OCI-LY7 (cell line): ENCODE measurements at regions not wholly inside any gene's neighbourhood (a gene's known extent, or its start where the extent isn't known, plus 50 kb on each side); places are given as distances from the start of the nearest gene placed in this dataset.

ENCODE experiments used
- BruUV-seq: library from RNA; stranded (reverse); fragments of 400-500 nt; replicated peaks from 2 replicates; lab custom pipeline; 2021; lab: Mats Ljungman, UMichigan
- CTCF ChIA-PET: fragments of 300-600 bp; sonication (Branson Sonifier 250); formaldehyde crosslinking; loops from one replicate; lab custom pipeline; 2022; ENCODE audit warnings: antibody characterized with exemption; ENCODE audit not compliant: unreplicated experiment; lab: Charles Lee
- POLR2A ChIA-PET: fragments of 300-600 bp; sonication (Branson Sonifier 250); formaldehyde crosslinking; loops from one replicate; lab custom pipeline; 2022; ENCODE audit warnings: antibody characterized with exemption; lab: Charles Lee
- DNase-seq: peaks from one replicate; pipeline ENCODE4 v3.0.0-alpha.2; 2015; ENCODE audit warnings: low spot score
- H2AFZ ChIP-seq: fragments of 200-600 bp; sonication (generic), shearing (Covaris generic); 2 replicates; pipeline ENCODE4 v1.6.1; 2014; ENCODE audit warnings: mild to moderate bottlenecking, antibody characterized with exemption, low read length, moderate library complexity
- H3K27ac ChIP-seq: fragments of 200-600 bp; sonication (generic); 2 replicates; pipeline ENCODE4 v1.5.1; 2014; ENCODE audit warnings: mixed run types, low read depth, mild to moderate bottlenecking, moderate library complexity, low read length, inconsistent platforms; ENCODE audit not compliant: poor library complexity, severe bottlenecking
- H3K36me3 ChIP-seq: fragments of 200-600 bp; sonication (generic); 2 replicates; pipeline ENCODE4 v1.6.1; 2014; ENCODE audit warnings: mild to moderate bottlenecking, antibody characterized with exemption, low read length, moderate library complexity, mixed read lengths; ENCODE audit not compliant: insufficient read depth
- H3K4me1 ChIP-seq: fragments of 200-600 bp; sonication (generic); 2 replicates; pipeline ENCODE4 v1.5.1; 2014; ENCODE audit warnings: mild to moderate bottlenecking, low read length; ENCODE audit not compliant: insufficient read depth, poor library complexity, severe bottlenecking
- H3K4me2 ChIP-seq: fragments of 200-600 bp; sonication (generic); 2 replicates; pipeline ENCODE4 v1.6.1; 2014; ENCODE audit warnings: mild to moderate bottlenecking, low read length
- H3K4me3 ChIP-seq: fragments of 200-600 bp; sonication (generic); 2 replicates; pipeline ENCODE4 v1.5.1; 2014; ENCODE audit warnings: mild to moderate bottlenecking, low read depth, low read length; ENCODE audit not compliant: poor library complexity, severe bottlenecking
- H3K79me2 ChIP-seq: fragments of 200-600 bp; sonication (generic); 2 replicates; pipeline ENCODE4 v1.6.1; 2016; ENCODE audit warnings: low read depth, mild to moderate bottlenecking, low read length, moderate library complexity, mixed read lengths; ENCODE audit not compliant: insufficient read depth
- H3K9me2 ChIP-seq: fragments of 200-600 bp; sonication (generic); 2 replicates; pipeline ENCODE4 v1.6.1; 2016; ENCODE audit warnings: mild to moderate bottlenecking, low read length, mixed read lengths; ENCODE audit not compliant: insufficient read depth
- H3K9me3 ChIP-seq: fragments of 200-600 bp; sonication (generic); 2 replicates; pipeline ENCODE4 v1.6.1; 2014; ENCODE audit warnings: mild to moderate bottlenecking, mixed run types, low read length, mixed read lengths
- H4K20me1 ChIP-seq: fragments of 200-600 bp; sonication (generic); 2 replicates; pipeline ENCODE4 v1.6.1; 2014; ENCODE audit warnings: mild to moderate bottlenecking, antibody characterized with exemption, low read length, moderate library complexity, mixed read lengths; ENCODE audit not compliant: insufficient read depth
- CTCF ChIP-seq: fragments of 200-600 bp; sonication (generic); conservative IDR thresholded peaks from 2 replicates; pipeline ENCODE4 v1.5.1; 2014; ENCODE audit warnings: mild to moderate bottlenecking, antibody characterized with exemption, low read length, moderate library complexity, mixed read lengths
- EZH2phosphoT487 ChIP-seq: fragments of 200-600 bp; sonication (generic); IDR thresholded peaks from 2 replicates; pipeline ENCODE4 v1.6.1; 2018; ENCODE audit warnings: low read depth, borderline replicate concordance, mild to moderate bottlenecking, mixed run types, antibody characterized with exemption, low read length, moderate library complexity, mixed read lengths
- intact Hi-C: fragments of 100-400 bp; cut with micrococcal nuclease; formaldehyde crosslinking; loops from one replicate; pipeline ENCODE4 v1.10.0; 2022; ENCODE audit not compliant: unreplicated experiment

DNA sequence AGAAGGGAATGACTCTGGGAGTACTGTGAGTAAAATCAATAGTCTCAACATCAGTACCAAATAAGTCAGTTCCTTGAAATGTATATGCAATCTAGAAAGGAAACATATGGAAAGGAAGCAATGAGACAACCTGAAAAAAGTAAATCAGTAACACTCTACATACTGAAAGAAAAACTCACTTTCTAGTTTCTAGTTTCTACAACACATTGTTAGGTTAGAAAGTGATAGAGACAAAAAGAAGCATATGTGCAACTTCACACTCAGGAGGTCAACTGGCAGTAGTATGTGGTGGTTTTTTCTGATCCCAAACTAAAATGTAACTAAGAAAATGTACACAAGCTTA, 156.5 kb upstream of the SOX6 start:
- no peak for TF ChIP-seq CTCF
- TF ChIP-seq EZH2phosphoT487, result no peak
- no peak overlapping the region for H3K27ac ChIP-seq
- ChIA-PET POLR2A (no interaction called here), CTCF (no interaction called here)
- no TSS peak for BruUV-seq
- no peaks in the 10 kb centered on the region for H3K9me2 ChIP-seq
- no peak overlapping the region for H3K4me3 ChIP-seq
- H2AFZ ChIP-seq, result no peak overlapping the region
- intact Hi-C loops, result no loop called here
- no peak overlapping the region for H3K4me2 ChIP-seq
- no peaks in the 10 kb centered on the region for H3K79me2 ChIP-seq
- H3K36me3 ChIP-seq, result no peaks in the 10 kb centered on the region
- no peaks in the 10 kb centered on the region for H3K4me1 ChIP-seq
- H4K20me1 ChIP-seq, result no peaks in the 10 kb centered on the region
- no peaks in the 10 kb centered on the region for H3K9me3 ChIP-seq
- DNase-seq, result no peak

DNA sequence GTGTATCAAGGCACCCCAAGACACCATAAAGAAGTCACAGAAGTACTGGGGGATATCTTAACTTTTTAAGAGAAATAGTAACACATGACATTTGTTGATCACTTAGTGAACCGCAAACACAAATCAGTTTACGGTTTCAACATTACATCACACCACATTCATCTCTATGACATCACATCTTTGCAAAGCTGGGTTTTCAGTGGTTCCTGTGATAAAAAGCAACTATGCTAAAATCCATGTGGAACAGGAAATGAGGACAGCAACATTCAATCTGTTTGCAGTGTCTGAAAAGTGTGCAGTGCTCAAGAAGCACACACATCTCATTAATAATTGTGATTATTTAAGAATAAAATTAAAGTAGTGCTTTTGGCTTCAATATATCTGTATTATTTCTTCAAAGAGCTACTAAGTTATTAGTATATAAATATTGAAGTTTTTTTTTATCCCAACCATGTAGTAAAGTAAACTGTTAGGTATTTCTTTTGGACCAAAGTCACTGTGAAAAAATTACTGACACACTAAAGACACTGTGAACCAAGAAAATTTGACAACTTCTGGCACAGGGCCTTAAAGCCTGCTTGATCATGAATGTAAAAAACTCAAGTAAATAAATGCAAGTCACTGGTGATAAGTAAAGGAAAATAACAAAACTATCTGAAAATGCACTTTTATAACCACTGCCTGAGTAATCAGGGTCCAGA, 156.0 kb upstream of the SOX6 start:
- intact Hi-C loops, result no loop called here
- POLR2A ChIA-PET, result no interaction called here
- no peaks in the 10 kb centered on the region for H3K4me1 ChIP-seq
- DNase-seq, result no peak
- no peaks in the 10 kb centered on the region for H3K9me3 ChIP-seq
- BruUV-seq, result no TSS peak
- no peaks in the 10 kb centered on the region for H3K79me2 ChIP-seq
- no peak for TF ChIP-seq EZH2phosphoT487
- TF ChIP-seq CTCF, result no peak
- no peaks in the 10 kb centered on the region for H3K36me3 ChIP-seq
- CTCF ChIA-PET, result no interaction called here
- H3K27ac ChIP-seq, result no peak overlapping the region
- no peak overlapping the region for H3K4me3 ChIP-seq
- no peaks in the 10 kb centered on the region for H3K9me2 ChIP-seq
- H4K20me1 ChIP-seq, result no peaks in the 10 kb centered on the region
- no peak overlapping the region for H2AFZ ChIP-seq
- H3K4me2 ChIP-seq, result no peak overlapping the region

- no peaks in the 10 kb centered on the region for H3K36me3 ChIP-seq
- H3K79me2 ChIP-seq, result no peaks in the 10 kb centered on the region
- TF ChIP-seq EZH2phosphoT487, result no peak
- TF ChIP-seq CTCF, result no peak
- H4K20me1 ChIP-seq, result no peaks in the 10 kb centered on the region
- no TSS peak for BruUV-seq
- DNase-seq, result no peak
- H3K4me3 ChIP-seq, result no peak overlapping the region
- no peak overlapping the region for H2AFZ ChIP-seq
- intact Hi-C loops, result no loop called here
- CTCF ChIA-PET, result no interaction called here
- H3K9me2 ChIP-seq, result no peaks in the 10 kb centered on the region
- H3K27ac ChIP-seq, result no peak overlapping the region
- POLR2A ChIA-PET, result no interaction called here
- no peaks in the 10 kb centered on the region for H3K9me3 ChIP-seq
- H3K4me2 ChIP-seq, result no peak overlapping the region
- H3K4me1 ChIP-seq, result no peaks in the 10 kb centered on the region
Measured at GRCh38 chr11:16511116-16512114, 155.1 kb upstream of the SOX6 start.
